HG03432 (cell line): ENCODE measurements at regions not wholly inside any gene's neighbourhood (a gene's known extent, or its start where the extent isn't known, plus 50 kb on each side); places are given as distances from the start of the nearest gene placed in this dataset.
"Not testable (repeated sequence)": the region's sequence is repeated elsewhere in the genome, so short reads cannot be mapped to it uniquely, and the experiment has no call there.

Source experiments
- ATAC-seq: cut with Tn5 transposase; IDR thresholded peaks from one replicate; pipeline ENCODE4 v1.9.1; 2021; ENCODE audit warnings: mild to moderate bottlenecking, moderate library complexity; ENCODE audit not compliant: unreplicated experiment

DNA sequence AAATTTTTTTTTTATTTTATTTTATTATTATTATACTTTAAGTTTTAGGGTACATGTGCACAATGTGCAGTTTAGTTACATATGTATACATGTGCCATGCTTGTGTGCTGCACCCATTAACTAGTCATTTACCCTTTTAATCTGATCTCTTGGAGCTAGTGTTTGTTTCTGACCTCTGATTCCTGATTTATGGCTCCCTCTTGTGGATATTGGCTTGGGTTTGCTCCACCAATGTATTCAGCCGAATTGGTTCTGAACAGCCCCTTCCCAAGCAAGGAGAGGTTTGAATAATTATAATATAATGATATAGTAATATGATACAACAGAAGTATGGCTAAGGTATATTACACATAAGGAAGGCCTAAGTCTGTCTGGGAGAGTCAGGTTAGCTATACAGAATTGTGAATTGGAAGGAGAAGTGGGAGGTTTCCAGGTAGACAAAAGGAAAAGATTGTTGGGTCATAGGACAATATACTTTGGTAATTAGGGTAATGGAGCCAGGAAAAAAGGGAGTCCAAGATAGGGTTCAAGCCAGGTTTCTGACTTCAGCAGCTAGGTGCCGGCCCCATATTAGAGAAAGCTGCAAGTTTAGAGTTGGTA lies 53.1 kb upstream of the HMCN1 start:
- ATAC-seq = peak; percentile 71

DNA sequence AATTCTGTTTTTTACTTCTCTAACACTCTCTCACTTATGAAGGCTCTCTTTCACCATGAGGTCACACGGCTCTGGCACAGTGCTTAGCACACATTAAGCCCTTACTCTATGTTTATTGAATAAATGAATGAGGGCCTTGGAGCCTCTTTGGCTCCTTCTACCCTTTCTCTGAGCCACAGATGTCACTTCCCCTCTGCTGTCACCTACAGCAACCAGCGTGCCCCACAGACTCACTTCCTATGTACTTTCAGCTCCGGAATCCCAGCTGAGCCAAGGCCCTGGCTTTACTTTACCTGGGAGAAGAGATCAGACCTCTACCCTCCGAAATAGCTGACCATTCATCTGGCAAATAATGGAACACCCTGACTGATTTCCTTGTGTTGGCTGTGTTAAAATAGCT lies 53.7 kb upstream of the HMCN1 start:
- ATAC-seq = no peak

DNA sequence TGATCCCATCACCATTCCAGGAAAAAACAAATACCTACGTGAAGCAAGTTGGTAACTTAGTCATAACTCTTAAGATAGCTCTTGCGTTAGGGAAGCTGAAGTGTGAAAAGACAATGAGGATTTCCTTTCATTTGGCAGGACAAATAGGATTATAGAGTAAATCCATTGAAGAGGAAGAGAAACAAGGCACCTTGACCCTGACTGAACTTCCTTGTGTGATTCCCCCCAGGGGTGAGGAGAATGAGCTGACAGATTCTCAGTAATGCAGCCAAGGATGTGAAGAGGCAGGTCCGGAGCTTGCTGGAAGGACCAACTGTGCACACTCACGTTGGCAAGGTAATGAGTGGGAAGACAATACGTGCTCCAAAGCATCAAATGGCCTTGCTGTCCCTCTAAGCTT lies 55.0 kb upstream of the HMCN1 start:
- ATAC-seq = no peak

DNA sequence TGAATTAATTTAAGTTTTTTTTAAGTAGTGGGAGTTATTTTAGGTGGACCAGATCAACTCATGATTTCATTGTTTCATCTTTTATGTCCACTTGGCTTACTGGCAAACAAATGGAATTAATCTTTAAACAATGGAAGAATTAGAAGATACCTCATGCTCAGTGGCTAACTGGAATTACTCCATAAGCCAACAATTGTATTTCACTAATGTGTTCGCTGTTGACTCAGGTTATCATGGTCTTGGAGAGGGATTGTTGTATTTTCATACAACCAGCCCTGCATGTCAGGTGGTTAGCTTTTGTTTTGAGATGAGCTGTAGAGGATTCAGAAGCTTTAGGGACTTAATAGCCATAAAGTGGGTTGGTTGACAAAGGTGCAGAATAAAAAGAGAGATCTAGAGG lies 57.2 kb upstream of the HMCN1 start:
- ATAC-seq = no peak

DNA sequence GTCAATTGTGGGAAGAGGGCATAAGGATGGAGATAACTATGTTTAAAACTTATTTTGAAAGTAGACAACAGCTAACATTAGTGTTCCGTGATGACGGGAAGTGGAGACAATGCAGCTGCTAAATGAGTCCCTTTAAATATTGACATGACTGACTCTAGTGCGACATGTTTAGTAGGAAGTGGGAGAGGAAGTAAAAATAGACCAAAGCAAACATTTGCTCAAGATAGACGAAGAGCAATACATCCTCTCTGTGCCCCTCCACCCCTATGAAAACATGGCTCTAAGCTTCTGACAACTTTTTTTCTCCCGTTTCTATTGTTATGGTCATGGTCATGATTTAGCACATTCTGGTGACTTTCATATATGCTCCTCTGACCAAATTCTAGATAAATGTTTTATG lies 60.0 kb upstream of the HMCN1 start:
- peak; percentile 68 for ATAC-seq

DNA sequence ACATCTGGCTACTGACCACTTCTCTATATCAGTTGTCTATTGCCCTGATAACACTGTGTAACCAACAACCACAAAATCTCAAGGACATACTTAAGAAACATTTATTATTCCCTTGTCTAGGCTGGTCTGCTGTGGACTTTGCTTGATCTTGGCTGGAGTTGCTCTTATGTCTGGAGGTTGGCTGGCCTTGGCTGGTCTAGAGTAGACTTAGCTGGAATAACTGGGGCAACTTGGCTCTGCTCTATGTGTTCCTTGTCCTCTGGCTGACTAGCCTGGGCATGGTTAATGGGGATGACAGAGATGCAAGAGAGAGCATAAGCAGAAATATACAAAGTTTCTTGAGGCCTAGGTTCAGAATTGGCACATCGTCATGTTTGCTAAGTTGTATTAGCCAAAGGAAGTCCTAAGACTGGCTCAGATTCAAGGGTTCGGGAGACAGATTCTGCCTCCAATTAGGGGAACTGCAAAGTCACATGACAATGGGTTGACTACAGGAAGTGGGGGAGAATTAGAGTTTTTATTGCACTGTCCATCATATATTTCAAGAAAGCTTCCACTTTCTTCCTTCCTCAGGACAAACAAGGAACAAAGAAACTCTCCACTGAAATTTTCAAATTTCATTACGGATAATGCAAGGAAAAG lies 61.4 kb upstream of the HMCN1 start:
- no peak for ATAC-seq

DNA sequence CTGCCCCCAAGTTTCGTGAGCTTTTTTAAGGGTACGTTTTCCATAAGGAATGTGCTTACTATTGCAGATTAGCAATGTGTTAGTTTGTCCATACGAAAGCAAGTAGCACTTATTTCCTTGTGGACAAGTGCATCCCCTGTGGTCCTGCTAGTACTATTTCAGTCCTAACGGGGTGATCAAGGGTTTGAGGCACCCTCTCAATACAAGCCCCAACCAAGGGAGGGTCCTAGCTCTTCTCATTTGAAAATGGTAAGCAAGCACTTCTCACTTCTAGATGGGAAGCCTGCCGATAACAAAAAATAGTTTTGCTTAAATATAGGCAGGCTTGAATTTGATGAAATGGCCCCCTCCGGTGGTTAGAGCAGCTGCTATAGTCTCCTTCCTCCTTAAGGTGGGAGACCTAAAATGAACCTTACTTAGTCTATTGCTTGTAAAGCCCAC lies 64.0 kb upstream of the HMCN1 start:
- peak; percentile 70 for ATAC-seq

DNA sequence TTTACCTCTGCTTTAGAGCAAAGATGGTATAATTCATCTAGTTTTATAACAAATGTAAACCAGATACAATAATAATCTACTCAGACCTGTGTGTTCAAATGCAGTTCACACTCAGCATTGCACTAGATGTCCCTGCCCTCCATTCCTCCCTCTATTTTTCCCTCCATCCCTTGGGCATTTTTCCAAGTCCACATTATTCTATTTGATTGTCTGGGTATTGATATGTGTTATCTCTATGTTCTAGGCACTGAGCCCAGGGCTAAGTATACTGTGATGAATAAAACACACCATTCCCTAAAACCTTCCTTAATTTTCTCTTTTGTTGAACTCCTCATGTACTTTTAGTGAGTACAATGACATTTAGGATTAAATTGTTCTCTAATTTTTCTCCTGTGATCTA lies 66.2 kb upstream of the HMCN1 start:
- no peak for ATAC-seq

DNA sequence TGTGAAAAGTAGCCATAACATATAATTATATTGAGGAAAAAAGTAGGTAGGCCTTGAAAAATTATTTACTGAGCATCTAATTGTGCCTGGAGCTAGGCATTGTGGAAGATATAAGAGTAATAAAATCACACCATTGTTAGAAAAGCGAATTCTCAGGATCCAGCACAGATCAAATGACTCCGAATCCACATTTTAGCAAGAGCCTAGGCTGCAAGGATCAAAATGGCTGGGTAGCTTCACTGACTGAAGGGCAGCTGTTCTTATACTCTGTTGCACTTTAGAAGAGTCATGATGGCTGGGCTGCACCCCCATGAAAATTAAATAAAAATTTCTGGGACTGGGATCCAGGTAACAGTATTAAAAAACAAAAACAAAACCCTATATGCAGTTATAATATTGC lies 67.6 kb upstream of the HMCN1 start:
- ATAC-seq = no peak

DNA sequence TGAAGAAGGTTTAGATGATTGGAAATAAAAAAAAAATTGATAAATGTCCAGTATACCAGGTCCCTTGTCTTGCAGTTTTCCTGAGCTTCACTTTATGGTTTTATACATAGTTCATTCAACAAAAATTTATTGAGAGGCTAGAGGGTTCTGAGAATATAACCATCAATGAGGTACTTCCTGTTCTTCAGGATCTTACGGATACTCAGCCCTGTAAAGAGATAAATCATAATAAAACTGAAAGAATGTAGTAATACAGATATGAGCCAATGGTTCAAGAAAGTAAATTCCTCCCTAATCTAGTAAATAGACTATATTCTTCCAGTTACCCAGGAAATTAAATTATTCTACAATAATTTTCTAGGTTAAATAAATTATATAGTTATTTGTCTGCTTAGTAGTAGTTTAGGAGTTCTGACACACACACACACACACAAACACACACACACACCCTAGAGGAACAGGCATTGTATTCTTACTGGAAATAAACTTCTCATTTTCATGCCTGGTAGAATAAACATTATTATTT lies 70.4 kb upstream of the HMCN1 start:
- ATAC-seq = peak; percentile 58

DNA sequence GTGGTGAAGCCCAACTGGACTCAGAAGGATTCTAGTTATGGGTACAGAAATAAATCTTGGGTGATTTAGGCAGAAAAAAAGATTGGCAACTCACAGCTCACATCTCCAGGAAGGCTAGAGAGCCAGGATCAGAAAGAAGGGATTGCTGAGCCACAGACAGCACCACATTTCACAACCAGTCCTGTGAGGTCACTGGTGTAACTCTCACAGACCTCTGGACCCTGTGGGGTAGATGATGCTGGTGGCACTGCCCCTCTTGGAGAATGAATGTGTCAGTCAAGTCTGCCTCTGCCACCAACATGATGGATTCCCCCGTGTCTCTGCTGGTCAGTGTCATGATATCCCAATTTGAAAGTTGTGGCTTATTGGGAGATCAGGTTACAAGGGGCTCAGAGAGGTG lies 70.9 kb upstream of the HMCN1 start:
- peak; percentile 8 for ATAC-seq

DNA sequence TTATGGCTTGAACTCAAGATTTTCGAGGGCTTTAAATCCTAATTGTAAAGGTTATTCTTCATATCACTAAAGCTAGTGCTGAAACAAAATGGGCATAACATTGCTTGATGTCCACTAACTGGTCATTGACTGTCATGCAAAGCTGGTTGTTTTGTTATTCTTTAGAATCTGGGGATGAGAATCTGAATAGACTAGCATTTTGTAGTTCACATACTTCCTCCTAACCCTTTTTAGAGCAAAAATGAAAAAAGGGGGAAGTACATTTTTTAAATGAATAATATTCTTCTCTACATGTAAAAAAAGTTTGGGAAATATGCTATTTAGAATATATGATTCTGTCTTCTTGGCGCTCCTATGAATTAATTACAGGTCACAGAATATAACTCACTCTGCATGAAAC lies 72.2 kb upstream of the HMCN1 start:
- ATAC-seq = no peak

DNA sequence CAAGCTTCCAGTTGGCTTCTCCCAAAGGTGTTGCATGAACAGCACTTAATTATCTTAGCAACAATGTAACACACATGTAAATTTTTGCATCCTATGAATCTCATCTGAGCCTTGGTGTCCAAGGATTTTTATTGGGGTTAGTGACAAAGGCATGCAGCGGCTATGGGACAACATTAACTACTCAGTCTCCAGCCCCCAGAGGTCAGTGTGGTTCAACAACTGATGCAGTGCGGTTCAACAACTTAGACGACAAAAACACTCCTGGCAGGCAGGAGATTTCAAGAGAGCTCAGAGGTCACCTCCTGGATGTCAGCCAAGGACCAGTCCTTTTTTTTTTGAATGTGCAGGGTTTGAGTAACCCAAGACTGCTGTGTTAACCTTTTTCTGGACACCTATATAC lies 77.5 kb upstream of the HMCN1 start:
- no peak for ATAC-seq

DNA sequence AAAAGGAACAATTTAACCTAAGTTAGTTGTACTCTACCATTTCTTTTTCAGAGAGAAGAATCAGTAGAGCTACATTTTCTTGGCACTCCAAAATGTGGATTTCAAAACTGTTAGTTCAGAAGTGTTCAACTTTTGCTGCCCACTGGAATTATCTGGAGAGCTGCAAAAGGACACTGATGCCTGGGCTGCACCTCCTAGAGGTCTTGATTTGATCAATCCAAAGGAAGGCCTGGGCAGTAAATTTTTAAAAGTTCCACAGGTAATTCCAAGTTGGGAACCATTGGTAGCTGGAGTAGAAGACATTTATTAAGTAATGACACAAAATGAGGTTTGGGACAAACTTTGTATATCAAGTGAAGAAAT lies 79.3 kb upstream of the HMCN1 start:
- no peak for ATAC-seq

DNA sequence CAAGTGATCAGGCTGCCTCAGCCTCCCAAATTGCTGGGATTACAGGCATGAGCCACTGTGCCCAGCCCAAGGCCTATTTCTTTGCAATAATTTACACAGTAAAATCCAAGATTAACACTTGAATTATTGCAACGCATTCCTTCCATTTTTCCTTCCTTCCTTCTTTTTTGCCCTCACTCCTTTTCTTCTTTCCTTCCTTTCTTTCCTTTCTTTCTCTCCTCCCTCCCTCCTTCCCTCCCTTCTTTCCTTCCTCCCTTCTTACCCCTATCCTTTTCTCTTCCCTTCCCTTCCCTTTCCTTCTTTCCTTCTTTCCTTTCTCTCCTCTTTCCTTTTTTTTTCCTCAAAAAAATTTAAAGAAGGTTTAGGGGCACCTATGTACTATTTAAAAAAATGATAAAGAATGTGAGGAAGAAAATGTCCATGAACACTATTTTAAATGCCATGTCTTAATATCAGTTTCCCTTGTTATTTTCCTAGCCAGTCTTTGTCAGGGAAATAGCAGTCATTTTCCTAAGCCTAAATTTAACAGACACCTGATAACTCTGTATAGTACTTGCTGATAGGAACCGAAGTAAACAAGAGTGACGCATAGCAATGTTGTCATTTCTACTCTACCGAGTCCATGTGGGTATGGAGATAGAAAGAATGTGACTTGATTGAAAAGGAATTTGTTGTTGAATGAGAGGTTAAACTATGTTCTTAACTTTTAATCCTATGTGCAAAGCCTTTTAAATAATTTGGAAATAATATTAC lies 79.8 kb upstream of the HMCN1 start:
- ATAC-seq = no peak

DNA sequence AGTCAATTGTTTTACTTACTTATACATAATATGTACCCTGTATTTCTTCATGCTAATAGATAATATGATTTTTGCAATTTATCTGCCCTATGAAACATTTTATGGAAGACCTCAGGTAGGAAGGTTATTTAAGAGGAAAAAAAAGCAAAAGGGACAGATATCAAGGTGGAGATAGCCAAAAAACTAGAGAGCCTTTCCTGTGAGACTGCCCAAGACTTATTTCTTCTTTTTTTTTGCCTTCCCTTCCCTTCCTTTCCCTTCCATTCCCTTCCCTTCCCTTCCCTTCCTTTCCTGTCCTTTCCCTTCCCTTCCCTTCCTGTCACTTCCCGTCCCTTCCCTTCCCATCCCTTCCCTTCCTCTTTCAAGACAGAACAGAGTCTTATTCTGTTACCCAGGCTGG lies 80.6 kb upstream of the HMCN1 start:
- no peak for ATAC-seq

DNA sequence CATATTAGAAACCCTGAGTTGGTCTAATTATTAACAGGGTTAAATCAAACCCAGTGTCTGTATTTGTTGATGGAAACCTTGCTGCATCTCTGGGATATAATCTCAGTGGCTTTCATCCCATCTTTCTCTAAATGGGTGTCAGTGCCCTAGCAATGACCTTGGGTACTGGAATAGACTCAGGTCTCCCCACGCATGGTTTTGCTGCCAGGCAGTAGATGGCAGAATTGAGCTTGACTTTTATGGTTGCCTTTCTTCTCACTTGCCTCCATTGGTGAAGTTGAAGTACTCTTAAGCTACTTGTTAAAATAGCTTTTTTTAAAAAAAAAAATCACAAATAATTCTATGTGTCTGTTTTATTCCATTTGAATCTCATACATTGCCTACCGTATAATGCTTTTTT lies 81.8 kb upstream of the HMCN1 start:
- ATAC-seq = no peak

DNA sequence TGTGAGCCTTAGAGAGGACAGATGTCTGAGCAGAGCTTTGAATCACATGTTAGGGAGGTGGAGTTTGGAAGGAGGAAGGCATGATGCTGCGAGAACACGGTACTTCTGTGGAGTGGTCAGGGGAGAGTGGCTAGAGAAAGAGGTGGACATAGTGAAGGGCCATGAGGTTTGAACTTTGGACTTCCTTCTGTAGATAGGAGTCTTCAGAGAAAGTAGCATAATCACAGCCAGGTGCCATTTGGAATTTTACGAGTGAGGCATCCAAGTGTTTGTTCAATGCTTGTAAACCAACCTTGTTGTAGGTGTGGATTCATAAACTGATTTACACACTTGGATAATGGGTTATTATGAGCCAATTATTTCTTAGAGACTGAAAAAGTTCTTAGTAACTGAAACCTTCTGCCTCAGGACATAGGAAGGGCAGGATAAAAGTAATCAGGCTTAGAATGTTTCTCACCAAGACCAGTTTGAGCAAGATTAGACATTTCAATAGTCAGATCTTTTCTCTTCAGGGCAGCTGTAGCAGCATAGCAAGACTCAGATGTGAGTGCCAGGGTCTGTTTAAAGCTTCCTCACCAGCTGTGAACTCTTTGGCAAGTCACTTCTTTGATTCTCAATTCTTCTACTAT lies 83.5 kb upstream of the HMCN1 start:
- ATAC-seq = no peak

DNA sequence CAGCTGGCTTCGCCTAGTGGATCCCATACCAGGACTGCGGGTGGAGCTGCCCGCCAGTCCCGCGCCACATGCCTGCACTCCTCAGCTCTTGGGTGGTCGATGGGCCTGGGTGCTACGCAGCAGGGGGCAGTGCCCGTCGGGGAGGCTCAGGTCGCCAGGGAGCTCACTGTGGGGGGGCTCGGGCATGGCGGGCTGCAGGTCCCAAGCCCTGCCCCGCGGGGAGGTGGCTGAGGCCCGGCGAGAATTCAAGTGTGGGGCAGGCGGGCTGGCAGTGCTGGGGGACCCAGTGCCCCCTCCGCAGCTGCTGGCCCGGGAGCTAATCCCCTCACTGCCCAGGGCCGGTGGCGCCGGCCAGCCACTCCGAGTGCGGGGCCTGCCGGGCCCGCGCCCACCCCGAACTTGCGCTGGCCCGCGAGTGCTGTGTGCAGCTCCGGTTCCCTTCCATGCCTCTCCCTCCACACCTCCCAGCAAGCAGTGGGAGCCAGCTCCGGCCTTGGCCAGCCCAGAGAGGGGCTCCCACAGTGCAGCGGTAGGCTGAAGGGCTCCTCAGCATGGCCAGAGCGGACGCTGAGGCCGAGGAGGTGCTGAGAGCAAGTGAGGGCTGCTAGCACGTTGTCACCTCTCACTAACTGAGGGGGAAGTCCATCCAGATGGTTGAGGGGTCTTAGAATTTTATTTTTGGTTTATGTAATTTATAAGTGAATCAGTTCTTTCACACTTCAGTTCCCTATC lies 85.2 kb upstream of the HMCN1 start:
- ATAC-seq = no peak

DNA sequence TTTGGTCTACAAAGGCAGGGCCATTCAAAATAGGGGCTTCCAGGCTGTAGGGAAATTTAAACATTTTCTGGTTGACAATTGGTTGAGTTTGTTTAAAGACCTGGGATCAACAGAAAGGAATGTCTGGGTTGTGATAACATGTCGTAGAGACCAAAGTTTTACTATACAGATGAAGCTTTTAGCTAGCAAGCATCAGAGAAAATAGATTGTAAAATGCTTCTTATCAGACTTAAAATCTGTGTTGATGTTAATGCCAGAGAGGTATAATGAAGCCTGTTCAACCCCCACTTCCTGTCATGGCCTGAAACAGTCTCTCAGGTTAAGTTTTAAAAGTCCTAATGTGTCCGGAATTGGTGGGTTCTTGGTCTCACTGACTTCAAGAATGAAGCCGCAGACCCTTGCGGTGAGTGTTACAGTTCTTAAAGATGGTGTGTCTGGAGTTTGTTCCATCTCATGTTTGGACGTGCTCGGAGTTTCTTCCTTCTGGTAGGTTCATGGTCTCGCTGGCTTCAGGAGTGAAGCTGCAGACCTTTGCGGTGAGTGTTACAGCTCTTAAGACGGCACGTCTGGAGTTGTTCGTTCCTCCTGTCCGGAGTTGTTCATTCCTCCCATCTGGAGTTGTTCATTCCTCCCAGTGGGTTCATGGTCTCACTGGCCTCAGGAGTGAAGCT lies 86.5 kb upstream of the HMCN1 start:
- ATAC-seq = not testable (repeated sequence)
